ENCODE measurements at regions not wholly inside any gene's neighbourhood (a gene's known extent, or its start where the extent isn't known, plus 50 kb on each side); places are given as distances from the start of the nearest gene placed in this dataset.

DNA sequence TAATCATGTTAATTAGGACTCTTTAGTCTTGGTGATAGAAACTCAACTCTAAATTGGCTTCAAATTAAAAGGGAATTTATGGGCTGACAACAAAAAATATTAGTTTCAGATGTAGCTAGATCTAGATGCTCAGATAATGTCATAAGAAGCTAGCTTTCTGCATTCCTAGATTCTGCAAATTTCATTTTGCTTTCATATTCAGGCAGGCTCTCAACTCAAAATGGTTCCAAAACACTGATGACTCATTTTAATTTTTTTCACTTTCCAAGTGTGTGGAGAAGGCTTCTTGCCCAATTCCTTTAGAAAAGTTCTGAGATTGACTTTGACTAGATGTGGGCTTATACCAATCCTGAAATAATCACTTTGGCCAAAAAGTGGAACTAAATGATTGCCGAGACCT, 236.7 kb upstream of the GOT2 start:
- H3K4me1 ChIP-seq = no peaks in the 10 kb centered on the region
- H3K27me3 ChIP-seq = no peaks in the 10 kb centered on the region
- no peak overlapping the region for H3K27ac ChIP-seq
- no peaks in the 10 kb centered on the region for H3K36me3 ChIP-seq
- no peak for TF ChIP-seq CTCF (IDR thresholded peaks at IDR 0.05)
- no peak for TF ChIP-seq POLR2A (IDR thresholded peaks at IDR 0.05)
- DNase-seq = no peak
- no peak overlapping the region for H3K4me3 ChIP-seq
- intact Hi-C loops (cut with DNase I; ENCODE audit: low total_unique reads) = no loop called here
- no peaks in the 10 kb centered on the region for H3K9me3 ChIP-seq

- no peaks in the 10 kb centered on the region for H3K27me3 ChIP-seq
- no peaks in the 10 kb centered on the region for H3K36me3 ChIP-seq
- DNase-seq = no peak
- H3K4me1 ChIP-seq = no peaks in the 10 kb centered on the region
- no peak overlapping the region for H3K27ac ChIP-seq
- H3K9me3 ChIP-seq = no peaks in the 10 kb centered on the region
- TF ChIP-seq POLR2A (IDR thresholded peaks at IDR 0.05) (no peak), CTCF (IDR thresholded peaks at IDR 0.05) (no peak)
- H3K4me3 ChIP-seq = no peak overlapping the region
- intact Hi-C loops (cut with DNase I; ENCODE audit: low total_unique reads) = no loop called here
These were observed 229.4 kb upstream of the GOT2 start for GRCh38 chr16:58963479-58963878.

GRCh38 chr16:58962811-58963210, 228.7 kb upstream of the GOT2 start:
- intact Hi-C loops (cut with DNase I; ENCODE audit: low total_unique reads) = no loop called here
- Histone ChIP-seq H3K9me3 (no peaks in the 10 kb centered on the region), H3K27me3 (no peaks in the 10 kb centered on the region), H3K4me3 (no peak overlapping the region), H3K27ac (no peak overlapping the region), H3K36me3 (no peaks in the 10 kb centered on the region), H3K4me1 (no peaks in the 10 kb centered on the region)
- DNase-seq = no peak
- TF ChIP-seq CTCF (IDR thresholded peaks at IDR 0.05) = no peak
- no peak for TF ChIP-seq POLR2A (IDR thresholded peaks at IDR 0.05)

DNA sequence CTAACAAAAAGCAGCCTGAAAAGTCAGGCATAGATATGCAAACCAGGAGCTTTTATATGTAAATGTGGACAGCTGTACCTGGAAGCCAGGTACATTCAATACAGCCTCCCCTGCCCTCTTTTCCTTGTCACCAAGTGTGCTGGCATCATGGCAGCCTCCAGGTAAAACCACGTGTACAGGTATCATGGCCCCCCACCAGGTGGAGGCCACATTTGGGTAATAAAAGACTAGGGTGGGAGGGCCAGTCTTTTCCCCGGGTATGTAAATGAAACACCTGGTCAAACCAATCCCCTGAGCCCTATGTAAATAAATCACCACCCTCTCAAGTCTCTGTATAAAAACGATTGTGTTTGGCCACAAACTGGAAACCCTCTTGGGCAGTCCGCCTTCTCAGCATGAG, 226.4 kb upstream of the GOT2 start:
- H3K4me3 ChIP-seq = no peak overlapping the region
- H3K4me1 ChIP-seq = no peaks in the 10 kb centered on the region
- no peak overlapping the region for H3K27ac ChIP-seq
- H3K27me3 ChIP-seq = no peaks in the 10 kb centered on the region
- no peaks in the 10 kb centered on the region for H3K36me3 ChIP-seq
- no peak for DNase-seq
- H3K9me3 ChIP-seq = no peaks in the 10 kb centered on the region
- TF ChIP-seq POLR2A (IDR thresholded peaks at IDR 0.05) (no peak), CTCF (IDR thresholded peaks at IDR 0.05) (no peak)
- intact Hi-C loops (cut with DNase I; ENCODE audit: low total_unique reads) = no loop called here

GRCh38 chr16:58960034-58960433, 225.9 kb upstream of the GOT2 start:
- H3K4me1 ChIP-seq = no peaks in the 10 kb centered on the region
- DNase-seq = no peak
- H3K27ac ChIP-seq = no peak overlapping the region
- H3K4me3 ChIP-seq = no peak overlapping the region
- intact Hi-C loops (cut with DNase I; ENCODE audit: low total_unique reads) = no loop called here
- H3K27me3 ChIP-seq = no peaks in the 10 kb centered on the region
- no peaks in the 10 kb centered on the region for H3K9me3 ChIP-seq
- TF ChIP-seq CTCF (IDR thresholded peaks at IDR 0.05) (no peak), POLR2A (IDR thresholded peaks at IDR 0.05) (no peak)
- no peaks in the 10 kb centered on the region for H3K36me3 ChIP-seq

All from uterus (tissue), 3 donors.